Stimulated activated CD4-positive, alpha-beta T cell treated with anti-CD3 and anti-CD28 coated beads, TNF-alpha, amount 100 ng/mL, for 48 hours (primary cell): ENCODE measurements at regions not wholly inside any gene's neighbourhood (a gene's known extent, or its start where the extent isn't known, plus 50 kb on each side); places are given as distances from the start of the nearest gene placed in this dataset.

Experiments
- DNase-seq, 3 donors: peaks; one replicate each; pipeline ENCODE4 v3.0.0-alpha.2; 2020; ENCODE audit warnings: low read depth in 3 of 3

- no peak for DNase-seq
Measured at GRCh38 chr10:20948686-20949327, 51.7 kb upstream of the NEBL start.
